GM21619 (cell line): ENCODE measurements at regions not wholly inside any gene's neighbourhood (a gene's known extent, or its start where the extent isn't known, plus 50 kb on each side); places are given as distances from the start of the nearest gene placed in this dataset.
"Not testable (repeated sequence)": the region's sequence is repeated elsewhere in the genome, so short reads cannot be mapped to it uniquely, and the experiment has no call there.

ENCODE experiments used
- ATAC-seq: cut with Tn5 transposase; IDR thresholded peaks from one replicate; pipeline ENCODE4 v1.9.1; 2021; ENCODE audit not compliant: unreplicated experiment

GRCh38 chr7:91671245-91671644 lies 209.3 kb downstream of the MTERF1 start:
- no peak for ATAC-seq

GRCh38 chr7:91674470-91674869 lies 206.0 kb downstream of the MTERF1 start:
- no peak for ATAC-seq

DNA sequence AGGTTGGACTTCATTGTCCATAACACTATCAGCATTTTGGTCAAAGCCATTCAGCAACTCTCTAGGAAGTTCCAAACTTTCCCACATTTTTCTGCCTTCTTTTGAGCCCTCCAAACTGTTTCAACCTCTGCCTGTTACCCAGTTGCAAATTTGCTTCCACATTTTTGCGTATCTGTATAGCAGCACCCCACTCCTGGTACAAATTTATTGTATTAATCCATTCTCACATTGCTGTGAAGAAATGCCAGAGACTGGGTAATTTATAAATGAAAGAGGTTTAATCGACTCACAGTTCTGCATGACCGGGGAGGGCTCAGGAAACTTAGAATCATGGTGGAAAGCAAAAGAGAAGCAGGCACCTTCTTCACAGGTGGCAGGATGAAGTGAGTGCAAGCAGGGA lies 198.8 kb downstream of the MTERF1 start:
- ATAC-seq, result no peak

GRCh38 chr7:91683823-91684222 lies 196.7 kb downstream of the MTERF1 start:
- no peak for ATAC-seq

DNA sequence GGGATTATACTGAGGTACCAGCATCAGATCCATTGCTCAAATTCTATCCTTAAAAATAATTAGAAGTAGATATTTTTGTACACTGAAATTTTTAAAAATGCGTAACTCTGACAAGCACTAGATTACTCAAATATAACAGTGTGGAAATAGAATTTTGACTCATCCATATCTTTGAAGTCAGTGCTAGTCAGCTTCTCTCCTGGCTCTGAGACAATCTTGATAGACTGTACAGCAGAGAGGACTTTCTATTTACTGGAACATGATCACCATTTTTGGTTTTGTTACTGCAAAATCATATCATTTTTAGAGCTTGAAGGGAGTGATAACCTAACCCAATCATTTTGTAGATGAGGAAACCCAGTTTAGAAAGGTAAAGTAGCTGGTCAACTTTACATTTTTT lies 195.0 kb downstream of the MTERF1 start:
- no peak for ATAC-seq

DNA sequence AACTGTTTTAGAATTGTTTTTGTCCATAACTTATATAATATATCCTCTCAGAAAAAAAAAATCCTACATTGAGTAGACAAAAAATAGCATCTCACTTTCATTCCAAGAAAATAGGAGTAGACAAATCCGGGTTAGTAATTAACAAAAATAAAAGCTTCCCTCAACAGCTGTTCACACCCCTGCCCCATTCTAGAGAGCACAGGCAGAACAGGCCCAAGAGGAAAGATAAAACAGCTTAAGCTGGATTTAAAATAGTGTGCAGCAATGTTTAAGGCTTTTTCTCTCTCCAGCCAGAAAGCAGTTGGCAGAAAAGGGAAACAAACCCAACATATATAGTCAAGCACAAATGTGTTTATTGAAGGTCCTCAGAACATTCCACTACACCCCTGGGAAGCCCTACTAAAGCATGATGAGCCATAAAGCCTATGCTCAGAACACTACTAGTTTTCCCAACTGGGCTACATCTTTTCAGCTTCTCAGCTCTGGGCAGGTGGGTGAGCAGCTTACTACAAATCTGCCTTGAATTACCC lies 189.9 kb downstream of the MTERF1 start:
- ATAC-seq, result no peak

DNA sequence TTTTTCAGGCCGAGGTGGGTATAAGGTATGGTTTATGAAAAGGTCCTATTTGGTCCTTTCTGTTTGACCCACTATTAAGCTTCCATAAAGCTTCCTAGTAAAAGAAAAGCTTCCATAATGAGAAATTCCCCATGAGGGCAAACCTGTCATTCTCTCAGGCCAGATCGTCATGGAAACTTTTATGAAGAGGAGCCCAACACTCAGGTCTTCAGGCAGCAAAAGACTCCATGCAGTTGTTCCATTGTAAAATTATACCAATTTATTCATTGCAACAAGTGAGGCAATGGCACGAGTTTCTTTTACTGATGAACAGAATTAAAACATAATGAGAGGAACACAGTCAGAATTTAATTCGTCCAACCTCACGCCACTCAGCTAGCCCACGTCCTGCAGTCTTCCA lies 188.6 kb downstream of the MTERF1 start:
- ATAC-seq, result no peak

GRCh38 chr7:91692800-91693199 lies 187.7 kb downstream of the MTERF1 start:
- no peak for ATAC-seq

DNA sequence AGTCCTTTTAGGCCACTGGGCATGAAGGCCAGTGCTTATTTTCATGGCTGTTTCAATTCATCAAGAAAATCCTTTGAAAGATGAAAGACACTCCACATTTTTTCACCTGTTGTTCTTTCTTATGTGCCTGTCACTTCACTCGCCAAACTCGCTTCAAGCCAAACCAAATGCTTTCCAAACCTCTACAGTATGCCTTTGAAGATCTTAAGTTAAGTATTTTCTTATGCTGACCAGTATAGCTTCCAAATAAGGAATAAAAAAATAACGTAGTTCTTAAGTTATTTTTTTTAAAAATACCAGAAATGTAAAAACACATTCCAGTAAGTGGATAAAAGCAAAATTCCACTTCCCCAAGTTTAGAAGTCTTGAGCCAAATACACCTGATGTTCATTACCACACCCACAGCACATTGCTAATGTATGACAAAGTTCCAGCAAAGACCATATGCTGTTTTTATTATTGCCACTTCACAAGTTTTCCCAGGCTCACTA lies 186.1 kb downstream of the MTERF1 start:
- no peak for ATAC-seq

DNA sequence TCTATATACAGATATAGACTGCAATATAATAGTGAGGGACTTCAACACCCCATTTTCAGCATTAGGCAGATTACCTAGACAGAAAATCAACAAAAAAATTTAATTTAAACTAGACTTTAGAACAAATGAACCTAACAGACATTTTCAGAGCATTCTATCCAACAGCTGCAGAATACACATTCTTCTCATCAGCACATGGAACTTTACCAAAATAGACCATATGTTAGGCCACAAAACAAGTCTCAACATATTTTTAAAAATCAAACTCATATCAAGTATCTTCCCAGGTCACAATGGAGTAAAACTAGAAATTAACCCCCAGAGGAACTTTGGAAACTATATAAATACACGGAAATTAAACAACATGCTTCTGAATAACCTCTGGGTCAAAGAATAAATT lies 169.6 kb downstream of the MTERF1 start:
- no peak for ATAC-seq

- no peak for ATAC-seq
Measured at GRCh38 chr7:91713669-91714068, 166.8 kb downstream of the MTERF1 start.

DNA sequence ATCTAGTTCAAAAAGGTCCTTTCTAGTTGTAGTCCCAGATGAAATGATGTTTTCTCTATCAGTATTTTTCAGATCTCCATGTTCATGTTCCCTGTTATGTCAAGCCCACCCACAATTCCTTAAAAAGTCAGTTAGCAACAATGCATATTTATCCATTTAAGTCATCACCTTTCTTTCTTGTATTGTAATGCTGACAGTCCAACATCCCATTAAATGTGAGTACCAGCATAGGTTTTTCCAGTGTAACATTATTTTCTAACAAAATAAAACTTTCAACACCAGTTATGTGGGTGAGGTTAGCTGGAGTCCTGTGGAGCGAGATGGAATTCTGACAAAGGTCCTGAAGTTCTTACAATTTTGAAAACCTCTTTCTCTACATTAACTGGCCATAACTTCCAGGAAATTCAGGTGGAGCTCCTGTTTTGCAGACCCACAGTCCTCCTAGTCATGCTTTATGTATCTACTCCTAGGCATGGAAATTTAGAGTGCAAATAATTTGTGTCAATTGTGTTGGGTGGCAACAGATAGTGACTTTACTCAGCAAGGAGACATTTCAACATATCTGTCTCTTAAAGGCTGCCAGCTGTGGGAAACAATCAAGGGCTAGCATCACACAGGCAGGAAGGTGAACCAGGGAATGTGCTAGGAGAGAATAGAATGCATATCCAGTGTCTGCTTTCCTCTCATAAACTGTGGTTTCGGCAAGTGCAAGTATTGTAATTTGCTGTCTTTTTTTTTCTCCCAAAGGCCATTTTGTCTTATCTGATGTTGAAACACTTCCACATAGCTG lies 162.6 kb downstream of the MTERF1 start:
- no peak for ATAC-seq

DNA sequence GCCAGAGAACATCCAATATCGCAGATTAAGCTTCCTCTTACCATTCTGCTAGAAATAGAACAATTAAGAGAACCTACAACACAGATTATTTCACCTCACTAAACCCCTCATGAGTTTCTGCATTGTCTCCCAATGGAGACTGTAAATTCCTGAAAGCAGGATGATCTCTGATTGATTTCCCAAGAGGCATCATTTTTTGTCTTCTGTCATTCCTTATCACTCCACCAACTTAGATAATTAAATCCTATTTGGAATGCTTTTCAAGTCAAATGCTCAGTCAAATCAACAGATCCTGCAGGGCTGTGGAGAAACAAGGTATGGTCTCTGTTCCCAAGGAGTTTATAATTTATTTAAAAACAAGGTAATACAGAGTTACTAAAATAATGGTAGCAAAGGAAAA lies 161.5 kb downstream of the MTERF1 start:
- no peak for ATAC-seq

GRCh38 chr7:91720260-91720937 lies 160.1 kb downstream of the MTERF1 start:
- ATAC-seq, result no peak

GRCh38 chr7:91722831-91723230 lies 157.7 kb downstream of the MTERF1 start:
- ATAC-seq, result no peak

DNA sequence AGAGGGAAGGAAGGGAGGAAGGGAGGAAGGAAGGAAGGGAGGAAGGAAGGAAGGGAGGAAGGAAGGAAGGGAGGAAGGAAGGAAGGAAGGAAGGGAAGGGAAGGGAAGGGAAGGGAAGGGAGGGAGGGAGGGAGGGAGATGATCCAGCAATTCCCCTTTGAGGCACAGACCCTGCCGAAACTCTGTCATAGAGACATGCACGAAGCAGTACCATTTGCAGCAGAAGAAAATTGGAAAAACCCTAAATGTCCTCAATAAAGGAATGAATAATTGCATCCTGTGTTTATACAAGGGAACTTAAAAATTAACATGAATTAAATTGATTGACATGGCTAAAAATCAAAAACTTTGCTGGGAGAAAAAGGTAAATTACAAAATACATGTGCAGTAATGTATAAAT lies 151.5 kb downstream of the MTERF1 start:
- not testable (repeated sequence) for ATAC-seq

DNA sequence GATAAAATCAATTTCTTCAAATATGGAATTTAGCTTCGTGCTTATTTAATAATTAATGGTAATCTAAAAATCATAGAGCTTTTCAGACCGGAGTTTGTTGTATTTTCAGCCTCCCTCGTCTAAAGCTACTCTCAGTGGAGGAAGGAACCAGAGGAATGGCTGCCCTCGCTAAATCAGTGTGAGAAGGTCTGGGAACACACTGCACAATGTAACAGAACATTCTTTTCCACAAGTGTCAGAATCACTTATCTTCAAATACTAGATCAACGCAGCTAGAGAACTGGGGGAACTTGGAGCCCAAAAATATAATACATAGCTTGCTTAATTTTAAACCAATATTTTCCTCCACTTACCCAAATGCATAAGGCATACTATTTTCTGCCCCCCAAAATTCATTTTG lies 148.5 kb downstream of the MTERF1 start:
- ATAC-seq, result no peak

DNA sequence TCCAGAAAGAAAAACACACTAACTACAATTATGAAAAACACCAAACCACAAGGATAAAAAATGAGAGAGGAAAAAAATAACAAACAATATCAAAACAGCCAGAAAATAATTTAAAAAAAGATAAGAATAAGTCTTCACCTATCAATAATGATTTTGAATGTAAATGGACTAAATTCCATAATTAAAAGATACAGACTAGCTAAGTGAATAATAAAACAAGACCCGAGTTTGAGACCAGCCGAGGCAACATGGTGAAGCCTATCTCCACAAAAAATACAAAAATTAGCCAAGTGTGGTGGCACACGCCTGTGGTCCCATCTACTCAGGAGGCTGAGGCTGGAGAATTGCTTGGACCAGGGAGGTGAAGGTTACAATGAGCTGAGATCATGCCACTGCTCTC lies 131.1 kb downstream of the MTERF1 start:
- ATAC-seq, result no peak

DNA sequence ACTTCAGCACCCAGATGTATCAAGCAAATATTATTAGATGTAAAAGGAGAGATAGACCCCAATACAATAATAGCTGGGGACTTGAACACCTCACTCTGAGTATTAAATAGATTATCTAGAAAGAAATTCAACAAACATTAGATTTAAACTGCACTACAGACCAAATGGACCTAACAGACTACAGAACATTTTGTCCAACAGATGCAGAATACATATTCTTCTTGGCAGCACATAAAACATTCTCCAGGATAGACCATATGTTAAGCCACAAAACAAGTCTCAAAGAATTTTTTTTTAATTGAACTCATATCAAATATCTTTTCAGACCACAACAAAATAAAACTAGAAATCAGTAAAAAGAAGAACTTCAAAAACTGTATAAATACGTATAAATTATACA lies 130.4 kb downstream of the MTERF1 start:
- no peak for ATAC-seq

DNA sequence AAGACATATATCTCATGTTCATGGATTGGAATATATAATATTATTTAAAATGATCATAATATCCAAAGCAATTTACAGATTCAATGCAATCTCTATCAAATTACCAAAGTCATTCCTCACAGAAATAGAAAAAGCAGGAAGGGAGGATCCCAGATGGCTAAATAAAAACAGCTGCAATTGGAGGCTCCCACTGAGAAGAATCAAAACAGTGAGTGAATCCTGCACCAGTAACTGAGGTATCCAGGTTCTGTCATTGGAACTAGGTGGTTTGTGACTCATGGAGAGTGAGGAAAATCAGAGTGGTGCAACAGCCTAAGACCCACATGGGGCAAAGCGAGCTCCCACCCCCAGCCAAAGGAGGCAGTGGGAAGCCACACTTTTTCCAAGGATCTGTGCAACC lies 128.4 kb downstream of the MTERF1 start:
- no peak for ATAC-seq

DNA sequence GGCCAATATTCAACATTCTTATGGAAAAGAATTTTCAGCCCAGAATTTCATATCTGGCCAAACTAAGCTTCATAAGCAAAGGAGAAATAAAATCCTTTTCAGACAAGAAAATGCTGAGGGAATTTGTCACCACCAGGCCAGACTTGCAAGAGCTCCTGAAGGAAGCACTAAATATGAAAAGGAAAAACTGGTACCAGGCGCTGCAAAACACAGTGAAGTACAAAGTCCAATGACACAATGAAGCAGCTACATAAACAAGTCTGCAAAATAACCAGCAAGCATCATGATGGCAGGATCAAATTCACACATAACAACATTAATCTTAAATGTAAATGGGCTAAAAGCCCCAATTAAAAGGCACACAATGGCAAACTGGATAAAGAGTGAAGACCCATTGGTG lies 126.2 kb downstream of the MTERF1 start:
- ATAC-seq, result not testable (repeated sequence)

DNA sequence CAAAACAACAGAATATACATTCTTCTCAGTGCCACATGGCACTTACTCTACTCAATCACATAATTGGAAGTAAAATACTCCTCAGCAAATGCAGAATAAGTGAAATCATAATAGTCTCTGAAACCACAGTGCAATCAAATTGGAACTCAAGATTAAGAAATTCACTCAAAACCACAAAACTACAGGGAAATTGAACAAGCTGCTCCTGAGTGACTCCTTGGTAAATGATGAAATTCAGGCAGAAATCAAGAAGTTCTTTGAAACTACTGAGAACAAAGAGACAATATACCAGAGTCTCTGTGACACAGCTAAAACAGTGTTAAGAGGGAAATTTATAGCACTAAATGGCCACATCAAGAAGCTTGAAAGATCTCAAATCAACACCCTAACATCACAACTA lies 125.4 kb downstream of the MTERF1 start:
- ATAC-seq, result not testable (repeated sequence)
